IPS-15b (cell line): ENCODE measurements at regions not wholly inside any gene's neighbourhood (a gene's known extent, or its start where the extent isn't known, plus 50 kb on each side); places are given as distances from the start of the nearest gene placed in this dataset.
"Not testable (repeated sequence)": the region's sequence is repeated elsewhere in the genome, so short reads cannot be mapped to it uniquely, and the experiment has no call there.

Experiments
- H3K27me3 ChIP-seq: one replicate; pipeline ENCODE4 v1.6.1; 2013; ENCODE audit warnings: low read length; ENCODE audit not compliant: control insufficient read depth, insufficient read depth
- H3K36me3 ChIP-seq: one replicate; pipeline ENCODE4 v1.6.1; 2013; ENCODE audit warnings: low read length; ENCODE audit not compliant: control insufficient read depth, insufficient read depth
- H3K4me1 ChIP-seq: one replicate; pipeline ENCODE4 v1.6.1; 2013; ENCODE audit warnings: mild to moderate bottlenecking, low read length; ENCODE audit not compliant: control insufficient read depth, insufficient read depth
- H3K4me3 ChIP-seq: one replicate; pipeline ENCODE4 v1.5.1; 2013; ENCODE audit warnings: low read depth, low read length
- H3K9ac ChIP-seq: one replicate; pipeline ENCODE4 v1.6.1; 2013; ENCODE audit warnings: low read depth, mild to moderate bottlenecking, low read length
- H3K9me3 ChIP-seq: one replicate; pipeline ENCODE4 v1.6.1; 2013; ENCODE audit warnings: mild to moderate bottlenecking, low read length; ENCODE audit not compliant: control insufficient read depth, insufficient read depth

DNA sequence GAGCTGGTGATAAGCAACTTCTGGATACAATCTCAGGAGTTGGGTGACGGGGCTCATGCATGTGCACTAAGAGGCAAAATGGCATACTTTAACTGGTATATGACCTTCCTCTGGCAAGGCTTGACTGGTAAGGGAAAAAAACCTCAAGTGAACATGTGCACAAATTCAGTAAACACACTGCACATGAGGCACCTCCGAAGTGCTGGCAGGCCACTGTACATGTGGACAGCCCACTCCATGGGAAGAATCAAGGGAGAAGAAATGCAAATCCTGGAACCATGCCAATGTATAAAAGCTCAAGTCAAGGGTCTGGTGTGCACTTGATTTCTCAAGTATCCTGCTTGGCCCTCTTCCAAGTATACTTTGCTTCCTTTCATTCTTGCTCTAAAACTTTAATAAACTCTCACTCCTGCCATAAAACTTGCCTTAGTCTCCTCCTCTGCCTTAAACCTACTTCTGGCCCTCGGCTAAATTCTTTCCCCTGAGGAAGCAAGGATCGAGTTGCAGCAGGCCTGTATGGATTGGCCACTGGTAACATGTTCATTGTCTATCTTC, 167.2 kb downstream of the RAMP3 start:
- no peaks in the 10 kb centered on the region for H3K9me3 ChIP-seq
- H3K27me3 ChIP-seq: no peaks in the 10 kb centered on the region
- no peaks in the 10 kb centered on the region for H3K36me3 ChIP-seq
- no peaks in the 10 kb centered on the region for H3K4me1 ChIP-seq
- no peak overlapping the region for H3K9ac ChIP-seq
- no peak overlapping the region for H3K4me3 ChIP-seq

DNA sequence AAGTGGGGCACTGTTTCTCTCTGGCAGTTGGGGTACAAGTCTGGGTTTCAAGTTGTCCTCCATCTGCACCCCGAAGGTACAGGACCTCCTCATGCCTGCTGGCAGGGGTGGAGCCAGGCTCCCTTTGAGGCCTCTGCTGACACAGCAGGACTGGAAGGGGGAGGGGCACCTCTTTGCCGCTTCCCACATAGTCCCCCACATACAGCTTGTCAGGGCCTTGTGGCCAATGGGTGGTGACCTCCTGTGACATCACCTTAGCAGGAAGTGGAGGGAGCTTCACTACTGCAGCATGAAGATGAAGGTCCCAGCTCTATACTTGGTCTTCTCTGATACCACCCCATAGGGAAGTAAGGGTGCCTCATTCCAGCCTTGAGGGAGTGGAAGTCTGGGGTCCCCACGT, 167.8 kb downstream of the RAMP3 start:
- no peaks in the 10 kb centered on the region for H3K36me3 ChIP-seq
- no peaks in the 10 kb centered on the region for H3K27me3 ChIP-seq
- no peaks in the 10 kb centered on the region for H3K4me1 ChIP-seq
- H3K9ac ChIP-seq: no peak overlapping the region
- H3K4me3 ChIP-seq: no peak overlapping the region
- H3K9me3 ChIP-seq: no peaks in the 10 kb centered on the region

DNA sequence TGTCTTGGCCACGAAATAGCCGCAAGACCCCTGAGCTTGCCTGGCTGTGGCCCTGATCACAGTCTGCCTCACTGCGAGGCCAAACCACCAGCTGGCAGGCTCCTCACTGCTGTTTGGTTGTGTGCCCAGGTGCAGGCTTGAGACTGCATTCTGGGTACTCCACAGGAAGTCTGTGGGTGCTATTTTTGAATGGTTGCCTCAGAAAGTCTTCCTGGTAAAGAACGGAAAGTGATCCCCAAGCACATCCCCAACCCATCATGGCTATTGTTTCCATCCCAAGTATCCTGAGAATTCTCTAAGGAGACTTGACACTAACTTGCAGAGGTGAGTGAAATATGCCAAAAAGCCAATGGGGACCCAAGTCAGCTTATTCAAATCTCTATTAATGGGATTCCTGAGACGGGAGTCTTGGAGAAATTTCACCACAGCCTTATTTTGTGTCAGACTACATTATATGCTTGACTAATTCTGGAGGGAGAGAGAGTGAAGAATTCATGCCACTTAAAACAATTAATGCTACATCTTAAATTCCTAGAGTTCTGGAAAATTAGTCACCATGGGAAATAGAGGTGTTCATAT, 170.9 kb downstream of the RAMP3 start:
- Histone ChIP-seq H3K27me3 (no peaks in the 10 kb centered on the region), H3K4me1 (no peaks in the 10 kb centered on the region), H3K9me3 (no peaks in the 10 kb centered on the region), H3K4me3 (no peak overlapping the region), H3K9ac (no peak overlapping the region), H3K36me3 (no peaks in the 10 kb centered on the region)

DNA sequence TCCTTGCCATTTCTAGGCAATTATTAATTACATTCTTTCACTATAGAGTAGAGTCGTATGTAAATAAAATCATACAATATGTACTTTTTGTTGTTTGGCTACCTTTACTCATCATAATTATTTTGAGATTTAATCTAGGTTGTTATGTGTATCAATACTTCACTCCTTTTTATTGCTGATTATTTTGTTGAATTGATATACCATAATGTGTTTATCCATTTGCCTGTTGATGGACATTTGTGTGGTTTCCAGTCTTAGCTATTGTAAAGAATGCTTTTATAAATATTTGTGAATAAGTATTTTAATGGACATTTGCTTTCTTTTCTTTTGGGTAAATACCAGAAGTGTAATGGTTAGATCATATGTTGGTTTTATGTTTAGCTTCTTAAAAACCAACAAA, 174.0 kb downstream of the RAMP3 start:
- H3K36me3 ChIP-seq: no peaks in the 10 kb centered on the region
- no peaks in the 10 kb centered on the region for H3K9me3 ChIP-seq
- no peak overlapping the region for H3K9ac ChIP-seq
- no peaks in the 10 kb centered on the region for H3K4me1 ChIP-seq
- no peak overlapping the region for H3K4me3 ChIP-seq
- H3K27me3 ChIP-seq: no peaks in the 10 kb centered on the region

DNA sequence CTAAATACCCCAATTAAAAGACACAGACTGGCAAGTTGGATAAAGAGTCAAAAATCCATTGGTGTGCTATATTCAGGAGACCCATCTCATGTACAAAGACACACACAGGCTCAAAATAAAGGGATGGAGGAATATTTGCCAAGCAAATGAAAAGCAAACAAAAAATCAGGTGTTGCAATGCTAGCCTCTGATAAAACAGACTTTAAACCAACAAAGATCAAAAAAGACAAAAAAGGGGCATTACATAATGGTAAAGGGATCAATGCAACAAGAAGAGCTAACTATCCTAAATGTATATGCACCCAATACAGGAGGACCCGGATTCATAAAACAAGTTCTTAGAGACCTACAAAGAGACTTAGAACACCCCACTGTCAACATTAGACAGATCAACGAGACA, 177.4 kb downstream of the RAMP3 start:
- not testable (repeated sequence) for H3K36me3 ChIP-seq, H3K9me3 ChIP-seq, H3K9ac ChIP-seq, H3K4me3 ChIP-seq, H3K4me1 ChIP-seq, H3K27me3 ChIP-seq

- H3K36me3 ChIP-seq: no peaks in the 10 kb centered on the region
- H3K9ac ChIP-seq: no peak overlapping the region
- H3K4me3 ChIP-seq: no peak overlapping the region
- no peaks in the 10 kb centered on the region for H3K4me1 ChIP-seq
- no peaks in the 10 kb centered on the region for H3K9me3 ChIP-seq
- no peaks in the 10 kb centered on the region for H3K27me3 ChIP-seq
These were observed 184.6 kb downstream of the RAMP3 start for GRCh38 chr7:45342236-45342635.

- no peaks in the 10 kb centered on the region for H3K27me3 ChIP-seq
- no peaks in the 10 kb centered on the region for H3K9me3 ChIP-seq
- no peaks in the 10 kb centered on the region for H3K4me1 ChIP-seq
- no peak overlapping the region for H3K9ac ChIP-seq
- no peak overlapping the region for H3K4me3 ChIP-seq
- no peaks in the 10 kb centered on the region for H3K36me3 ChIP-seq
These were observed 186.2 kb downstream of the RAMP3 start for GRCh38 chr7:45343746-45344145.

DNA sequence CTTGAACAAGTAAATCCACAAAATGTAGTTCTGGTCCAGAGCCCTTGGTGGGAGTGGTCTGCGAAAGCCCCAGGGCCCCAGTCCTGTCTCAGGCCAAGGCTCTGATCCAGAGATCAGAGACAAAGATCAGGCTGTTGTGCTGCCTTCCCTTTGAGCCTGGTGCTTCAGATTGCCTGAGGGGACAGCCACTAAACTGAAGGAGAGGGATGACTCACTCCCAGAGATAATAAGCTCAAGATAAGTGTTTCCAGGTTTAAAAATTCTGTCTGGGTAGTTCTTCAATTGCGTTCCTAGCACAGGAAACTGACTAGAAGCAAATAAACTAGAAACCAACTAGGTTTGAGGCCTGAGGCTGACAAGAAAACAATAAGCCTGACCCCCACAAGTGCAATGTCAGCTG, 190.2 kb downstream of the RAMP3 start:
- no peak overlapping the region for H3K4me3 ChIP-seq
- no peaks in the 10 kb centered on the region for H3K4me1 ChIP-seq
- H3K9ac ChIP-seq: no peak overlapping the region
- H3K27me3 ChIP-seq: no peaks in the 10 kb centered on the region
- no peaks in the 10 kb centered on the region for H3K36me3 ChIP-seq
- no peaks in the 10 kb centered on the region for H3K9me3 ChIP-seq

DNA sequence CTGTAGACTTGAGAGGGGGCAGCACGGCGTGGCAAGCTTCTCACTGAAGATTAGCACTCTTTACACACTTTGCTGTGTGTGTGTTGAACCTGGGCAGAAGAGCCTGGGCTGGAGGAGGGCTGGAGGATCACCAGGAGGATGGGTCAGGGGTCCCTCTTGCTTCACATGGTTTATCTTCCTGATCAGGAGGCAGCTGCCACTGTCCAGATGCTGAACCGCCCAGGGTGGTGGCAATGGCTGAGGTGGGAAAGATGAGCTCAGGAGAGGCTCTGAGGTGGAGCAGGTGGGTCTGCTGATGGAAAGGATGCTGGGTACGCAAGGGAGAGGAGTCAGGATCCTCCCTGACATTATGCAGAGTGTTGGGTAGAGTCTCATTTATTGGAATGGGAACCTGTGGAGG, 191.5 kb downstream of the RAMP3 start:
- no peaks in the 10 kb centered on the region for H3K27me3 ChIP-seq
- H3K4me1 ChIP-seq: no peaks in the 10 kb centered on the region
- no peak overlapping the region for H3K4me3 ChIP-seq
- H3K9me3 ChIP-seq: no peaks in the 10 kb centered on the region
- no peak overlapping the region for H3K9ac ChIP-seq
- no peaks in the 10 kb centered on the region for H3K36me3 ChIP-seq

DNA sequence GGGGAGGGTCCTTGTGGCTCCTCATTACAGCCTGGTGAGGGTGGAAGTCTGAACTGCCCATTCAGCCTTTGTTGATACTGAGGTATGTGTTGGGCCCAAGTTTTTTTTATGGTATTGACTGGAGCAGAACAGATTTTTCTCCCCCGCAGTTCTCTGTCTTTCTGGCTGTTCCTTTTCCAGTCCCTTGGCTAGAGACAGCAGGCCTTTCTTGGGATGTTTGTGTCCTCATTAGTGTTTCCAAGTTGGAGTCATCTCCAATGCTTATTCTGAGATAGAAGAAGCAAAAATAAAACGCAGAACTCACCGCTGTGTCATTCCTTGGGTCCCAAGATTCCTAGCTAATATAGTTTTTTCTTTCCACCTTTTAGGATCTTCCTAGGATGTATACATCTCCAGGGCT, 193.3 kb downstream of the RAMP3 start:
- Histone ChIP-seq H3K9me3 (no peaks in the 10 kb centered on the region), H3K27me3 (no peaks in the 10 kb centered on the region), H3K36me3 (no peaks in the 10 kb centered on the region), H3K4me3 (no peak overlapping the region), H3K4me1 (no peaks in the 10 kb centered on the region), H3K9ac (no peak overlapping the region)

GRCh38 chr7:45358287-45358686, 200.7 kb downstream of the RAMP3 start:
- Histone ChIP-seq H3K9me3 (no peaks in the 10 kb centered on the region), H3K27me3 (no peaks in the 10 kb centered on the region), H3K9ac (no peak overlapping the region), H3K36me3 (no peaks in the 10 kb centered on the region), H3K4me1 (no peaks in the 10 kb centered on the region), H3K4me3 (no peak overlapping the region)

DNA sequence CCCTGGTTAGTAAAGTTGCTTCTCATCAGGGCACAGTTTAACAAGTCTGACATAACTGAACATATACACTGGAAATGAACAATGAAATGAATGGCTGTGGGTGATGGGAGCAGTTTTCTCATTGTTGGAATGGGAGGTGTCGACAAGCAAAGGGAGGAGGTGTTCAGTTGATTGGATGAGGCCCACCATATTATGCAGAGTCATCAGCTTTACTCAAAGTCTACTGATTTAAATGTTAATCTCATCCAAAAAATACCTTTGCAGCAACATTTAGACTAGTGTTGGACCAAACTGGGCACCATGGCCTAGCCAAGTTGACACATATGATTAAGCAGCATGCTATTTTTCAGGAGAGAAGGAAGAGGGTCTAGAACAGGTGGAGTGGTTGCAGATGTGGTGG, 201.7 kb downstream of the RAMP3 start:
- H3K4me1 ChIP-seq: no peaks in the 10 kb centered on the region
- no peaks in the 10 kb centered on the region for H3K36me3 ChIP-seq
- no peaks in the 10 kb centered on the region for H3K9me3 ChIP-seq
- H3K9ac ChIP-seq: no peak overlapping the region
- no peak overlapping the region for H3K4me3 ChIP-seq
- H3K27me3 ChIP-seq: no peaks in the 10 kb centered on the region
